HG02678 (cell line): ENCODE measurements at regions not wholly inside any gene's neighbourhood (a gene's known extent, or its start where the extent isn't known, plus 50 kb on each side); places are given as distances from the start of the nearest gene placed in this dataset.
"Not testable (repeated sequence)": the region's sequence is repeated elsewhere in the genome, so short reads cannot be mapped to it uniquely, and the experiment has no call there.

Source experiments
- ATAC-seq: cut with Tn5 transposase; IDR thresholded peaks from one replicate; pipeline ENCODE4 v1.9.1; 2021; ENCODE audit warnings: mild to moderate bottlenecking, moderate library complexity; ENCODE audit not compliant: unreplicated experiment

GRCh38 chr1:181170194-181170593, 81.7 kb downstream of the IER5 start:
- ATAC-seq = no peak

- ATAC-seq = no peak
Measured at GRCh38 chr1:181172082-181172481, 83.6 kb downstream of the IER5 start.

GRCh38 chr1:181173761-181174447, 85.4 kb downstream of the IER5 start:
- ATAC-seq = no peak

GRCh38 chr1:181174861-181175260, 86.4 kb downstream of the IER5 start:
- no peak for ATAC-seq

- ATAC-seq = no peak
Measured at GRCh38 chr1:181175356-181175910, 86.9 kb downstream of the IER5 start.

- no peak for ATAC-seq
Measured at GRCh38 chr1:181175955-181176354, 87.5 kb downstream of the IER5 start.

- no peak for ATAC-seq
Measured at GRCh38 chr1:181178241-181178879, 89.9 kb downstream of the IER5 start.

GRCh38 chr1:181179279-181179986, 90.9 kb downstream of the IER5 start:
- ATAC-seq = no peak

GRCh38 chr1:181179987-181180365, 91.5 kb downstream of the IER5 start:
- ATAC-seq = peak; percentile 51

- peak; percentile 16 for ATAC-seq
Measured at GRCh38 chr1:181180407-181181031, 92.0 kb downstream of the IER5 start.

- no peak for ATAC-seq
Measured at GRCh38 chr1:181181792-181182585, 93.5 kb downstream of the IER5 start.

- ATAC-seq = no peak
Measured at GRCh38 chr1:181184621-181185020, 96.1 kb downstream of the IER5 start.

- no peak for ATAC-seq
Measured at GRCh38 chr1:181185461-181185860, 97.0 kb downstream of the IER5 start.

- not testable (repeated sequence) for ATAC-seq
Measured at GRCh38 chr1:181186133-181186532, 97.6 kb downstream of the IER5 start.

GRCh38 chr1:181187337-181188126, 99.0 kb downstream of the IER5 start:
- no peak for ATAC-seq

- no peak for ATAC-seq
Measured at GRCh38 chr1:181189245-181189644, 100.7 kb downstream of the IER5 start.

GRCh38 chr1:181189691-181190363, 101.3 kb downstream of the IER5 start:
- ATAC-seq = peak; percentile 86

GRCh38 chr1:181190364-181191035, 102.0 kb downstream of the IER5 start:
- no peak for ATAC-seq
